AG09309 (cell line): ENCODE measurements at regions not wholly inside any gene's neighbourhood (a gene's known extent, or its start where the extent isn't known, plus 50 kb on each side); places are given as distances from the start of the nearest gene placed in this dataset.

Experiments
- DNase-seq: peaks from one replicate; pipeline ENCODE4 v3.0.0-alpha.2; 2010; ENCODE audit warnings: low read depth
- H3K4me3 ChIP-seq: 2 replicates; pipeline ENCODE4 v1.5.1; 2011; ENCODE audit warnings: mild to moderate bottlenecking, low read depth, low read length, moderate library complexity; ENCODE audit not compliant: control insufficient read depth
- TF ChIP-seq, protein P1 (sequence below): IDR thresholded peaks from 2 replicates; pipeline ENCODE4 v1.5.1; 2011; ENCODE audit warnings: mild to moderate bottlenecking, low read depth, low read length, inconsistent platforms; ENCODE audit not compliant: insufficient read depth, control insufficient read depth; ENCODE audit errors: missing control alignments

- no peak for DNase-seq
- TF ChIP-seq, protein P1, sequence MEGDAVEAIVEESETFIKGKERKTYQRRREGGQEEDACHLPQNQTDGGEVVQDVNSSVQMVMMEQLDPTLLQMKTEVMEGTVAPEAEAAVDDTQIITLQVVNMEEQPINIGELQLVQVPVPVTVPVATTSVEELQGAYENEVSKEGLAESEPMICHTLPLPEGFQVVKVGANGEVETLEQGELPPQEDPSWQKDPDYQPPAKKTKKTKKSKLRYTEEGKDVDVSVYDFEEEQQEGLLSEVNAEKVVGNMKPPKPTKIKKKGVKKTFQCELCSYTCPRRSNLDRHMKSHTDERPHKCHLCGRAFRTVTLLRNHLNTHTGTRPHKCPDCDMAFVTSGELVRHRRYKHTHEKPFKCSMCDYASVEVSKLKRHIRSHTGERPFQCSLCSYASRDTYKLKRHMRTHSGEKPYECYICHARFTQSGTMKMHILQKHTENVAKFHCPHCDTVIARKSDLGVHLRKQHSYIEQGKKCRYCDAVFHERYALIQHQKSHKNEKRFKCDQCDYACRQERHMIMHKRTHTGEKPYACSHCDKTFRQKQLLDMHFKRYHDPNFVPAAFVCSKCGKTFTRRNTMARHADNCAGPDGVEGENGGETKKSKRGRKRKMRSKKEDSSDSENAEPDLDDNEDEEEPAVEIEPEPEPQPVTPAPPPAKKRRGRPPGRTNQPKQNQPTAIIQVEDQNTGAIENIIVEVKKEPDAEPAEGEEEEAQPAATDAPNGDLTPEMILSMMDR, result no peak
- H3K4me3 ChIP-seq, result no peak overlapping the region
Measured at GRCh38 chr12:94872007-94872653, 131.4 kb downstream of the NDUFA12 start.

GRCh38 chr12:94870511-94870910 lies 133.0 kb downstream of the NDUFA12 start:
- no peak for DNase-seq
- H3K4me3 ChIP-seq, result no peak overlapping the region
- TF ChIP-seq, protein P1, result no peak

DNA sequence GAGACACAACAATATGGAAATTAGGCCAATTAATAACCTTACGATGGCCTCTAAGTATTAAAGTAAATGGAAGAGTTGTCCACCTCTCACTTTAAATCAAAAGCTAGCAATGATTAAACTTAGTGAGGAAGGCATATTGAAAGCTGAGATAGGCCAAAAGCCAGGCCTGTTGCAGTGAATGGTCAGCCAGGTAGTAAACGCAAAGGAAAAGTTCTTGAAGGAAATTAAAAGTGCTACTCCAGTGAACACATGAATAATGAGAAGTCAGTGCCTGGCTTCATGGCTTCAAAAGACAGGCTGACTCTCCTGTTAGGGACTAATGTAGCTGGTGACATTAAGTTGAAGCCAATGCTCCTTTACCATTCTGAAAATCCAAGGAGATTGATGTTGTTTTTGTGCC lies 135.3 kb downstream of the NDUFA12 start:
- no peak for DNase-seq

GRCh38 chr12:94867066-94867855 lies 136.2 kb downstream of the NDUFA12 start:
- H3K4me3 ChIP-seq, result no peak overlapping the region
- no peak for DNase-seq

More for the DNA sequence above, 135.3 kb downstream of the NDUFA12 start:
- TF ChIP-seq, protein P1, result no peak
- no peak overlapping the region for H3K4me3 ChIP-seq

DNA sequence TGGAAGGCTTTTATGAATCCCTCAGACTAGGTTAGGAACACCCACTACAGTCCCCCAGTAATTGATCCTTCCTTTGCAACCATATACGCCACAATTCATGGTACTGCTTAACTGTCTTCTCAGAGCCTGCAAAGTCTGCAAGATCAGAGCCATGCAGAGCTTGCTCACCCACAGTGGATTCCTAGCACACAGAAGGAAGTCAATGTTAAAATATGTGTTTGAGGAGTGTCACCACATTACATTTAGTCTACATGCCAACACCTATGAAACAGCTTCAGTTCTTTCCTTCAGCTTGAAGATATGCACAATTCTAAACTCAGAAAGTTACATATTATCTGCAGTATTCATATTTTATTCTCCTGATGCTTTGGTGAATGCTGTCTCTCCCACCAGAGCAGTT lies 138.5 kb downstream of the NDUFA12 start:
- no peak for DNase-seq
- TF ChIP-seq, protein P1, result no peak
- no peak overlapping the region for H3K4me3 ChIP-seq

More at GRCh38 chr12:94867066-94867855, 136.2 kb downstream of the NDUFA12 start:
- TF ChIP-seq, protein P1, result no peak

GRCh38 chr12:94863321-94864035 lies 140.0 kb downstream of the NDUFA12 start:
- no peak overlapping the region for H3K4me3 ChIP-seq
- TF ChIP-seq, protein P1, result no peak
- no peak for DNase-seq
